Activated B cell treated with CpG ODN at 0.5 μM for 24 hours (primary cell): ENCODE measurements at regions not wholly inside any gene's neighbourhood (a gene's known extent, or its start where the extent isn't known, plus 50 kb on each side); places are given as distances from the start of the nearest gene placed in this dataset.

Source experiments
- ATAC-seq: fragments of 200-7000 bp; cut with Tn5 transposase; one replicate; pipeline ENCODE4 v1.10.0; 2021; ENCODE audit warnings: low read depth, mild to moderate bottlenecking, moderate library complexity
- CTCF ChIA-PET: fragments of 350-600 bp; sonication (Branson Sonifier 250); formaldehyde crosslinking; loops from one replicate; lab custom pipeline; 2021; ENCODE audit warnings: antibody characterized with exemption; lab: Charles Lee
- POLR2A ChIA-PET: fragments of 350-600 bp; sonication (Branson Sonifier 250); formaldehyde crosslinking; loops from one replicate; lab custom pipeline; 2021; ENCODE audit warnings: antibody characterized with exemption; lab: Charles Lee
- DNase-seq: peaks from one replicate; pipeline ENCODE4 v3.0.0; 2022
- H3K27ac Mint-ChIP-seq: one replicate; pipeline ENCODE4 v1.8.0; 2020; ENCODE audit warnings: mixed read lengths
- H3K27me3 Mint-ChIP-seq: one replicate; pipeline ENCODE4 v1.8.0; 2021; ENCODE audit warnings: mixed read lengths
- H3K36me3 Mint-ChIP-seq: one replicate; pipeline ENCODE4 v1.8.0; 2021; ENCODE audit warnings: low read depth, mixed read lengths
- H3K4me1 Mint-ChIP-seq: one replicate; pipeline ENCODE4 v1.8.0; 2021; ENCODE audit warnings: mixed read lengths
- H3K4me3 Mint-ChIP-seq: one replicate; pipeline ENCODE4 v1.8.0; 2020; ENCODE audit warnings: mild to moderate bottlenecking, mixed read lengths
- H3K9me3 Mint-ChIP-seq: one replicate; pipeline ENCODE4 v1.8.0; 2020; ENCODE audit warnings: mixed read lengths
- intact Hi-C: fragments of 100-400 bp; cut with micrococcal nuclease; formaldehyde crosslinking; loops from one replicate; pipeline ENCODE4 v1.15.1; 2024
- TF ChIP-seq, protein P1 (sequence below): fragments of 200-600 bp; IDR thresholded peaks from one replicate; pipeline ENCODE4 v1.8.0; 2022; ENCODE audit warnings: antibody characterized with exemption, mild to moderate bottlenecking

DNA sequence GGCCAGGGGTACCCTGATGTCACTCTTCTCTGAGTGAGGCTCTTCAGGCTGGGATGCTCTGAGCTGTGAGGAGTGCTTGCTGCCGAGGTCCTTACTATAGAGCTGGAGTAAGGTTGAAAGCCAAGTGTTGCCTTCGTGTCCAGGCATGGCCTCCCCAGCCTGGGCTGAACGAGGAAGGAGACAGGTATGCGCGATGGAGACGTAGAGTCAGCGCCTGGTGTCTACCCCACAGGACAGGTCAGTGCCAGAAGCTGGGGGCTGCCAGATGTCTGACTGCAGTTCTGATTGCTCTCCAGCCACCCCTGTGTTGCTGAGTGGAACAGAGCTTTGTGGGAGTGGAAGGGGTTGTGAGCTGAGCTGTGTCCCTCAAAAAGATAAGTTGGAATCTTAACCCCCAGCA, 135.8 kb upstream of the AJAP1 start:
- H3K9me3 Mint-ChIP-seq: no peaks in the 10 kb centered on the region
- no peak for DNase-seq
- no peaks in the 10 kb centered on the region for H3K27me3 Mint-ChIP-seq
- CTCF ChIA-PET: no interaction called here
- H3K4me3 Mint-ChIP-seq: no peak overlapping the region
- TF ChIP-seq, protein P1, sequence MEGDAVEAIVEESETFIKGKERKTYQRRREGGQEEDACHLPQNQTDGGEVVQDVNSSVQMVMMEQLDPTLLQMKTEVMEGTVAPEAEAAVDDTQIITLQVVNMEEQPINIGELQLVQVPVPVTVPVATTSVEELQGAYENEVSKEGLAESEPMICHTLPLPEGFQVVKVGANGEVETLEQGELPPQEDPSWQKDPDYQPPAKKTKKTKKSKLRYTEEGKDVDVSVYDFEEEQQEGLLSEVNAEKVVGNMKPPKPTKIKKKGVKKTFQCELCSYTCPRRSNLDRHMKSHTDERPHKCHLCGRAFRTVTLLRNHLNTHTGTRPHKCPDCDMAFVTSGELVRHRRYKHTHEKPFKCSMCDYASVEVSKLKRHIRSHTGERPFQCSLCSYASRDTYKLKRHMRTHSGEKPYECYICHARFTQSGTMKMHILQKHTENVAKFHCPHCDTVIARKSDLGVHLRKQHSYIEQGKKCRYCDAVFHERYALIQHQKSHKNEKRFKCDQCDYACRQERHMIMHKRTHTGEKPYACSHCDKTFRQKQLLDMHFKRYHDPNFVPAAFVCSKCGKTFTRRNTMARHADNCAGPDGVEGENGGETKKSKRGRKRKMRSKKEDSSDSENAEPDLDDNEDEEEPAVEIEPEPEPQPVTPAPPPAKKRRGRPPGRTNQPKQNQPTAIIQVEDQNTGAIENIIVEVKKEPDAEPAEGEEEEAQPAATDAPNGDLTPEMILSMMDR: no peak
- H3K4me1 Mint-ChIP-seq: no peaks in the 10 kb centered on the region
- ATAC-seq: no peak
- H3K27ac Mint-ChIP-seq: no peak overlapping the region
- POLR2A ChIA-PET: no interaction called here
- intact Hi-C loops: no loop called here
- H3K36me3 Mint-ChIP-seq: no peaks in the 10 kb centered on the region

- intact Hi-C loops: no loop called here
- ChIA-PET POLR2A (no interaction called here), CTCF (no interaction called here)
- Mint-ChIP-seq H3K27me3 (no peaks in the 10 kb centered on the region), H3K9me3 (no peaks in the 10 kb centered on the region), H3K4me1 (no peaks in the 10 kb centered on the region), H3K4me3 (no peak overlapping the region), H3K27ac (no peak overlapping the region), H3K36me3 (no peaks in the 10 kb centered on the region)
- TF ChIP-seq, protein P1: no peak
- no peak for DNase-seq
- no peak for ATAC-seq
Measured at GRCh38 chr1:4519954-4520353, 134.5 kb upstream of the AJAP1 start.

DNA sequence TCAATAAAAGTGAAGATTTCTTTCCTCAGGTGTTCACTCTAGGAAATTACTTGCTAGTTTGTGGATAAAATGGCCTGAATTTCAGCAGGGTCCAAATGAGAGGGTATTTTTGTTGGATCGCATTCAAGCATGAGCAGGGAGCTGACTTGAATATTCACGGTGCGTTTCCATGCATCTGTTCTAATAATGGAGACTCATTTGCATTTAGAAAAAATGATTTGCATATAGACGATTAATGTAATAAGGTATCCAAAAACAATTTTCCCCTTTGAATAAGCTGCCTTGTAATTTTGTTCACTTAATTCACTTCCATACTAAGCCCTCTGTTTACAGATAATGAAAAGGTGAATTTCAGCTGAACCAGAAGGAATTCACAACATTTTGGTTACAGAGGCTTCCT, 130.9 kb upstream of the AJAP1 start:
- Mint-ChIP-seq H3K4me1 (no peaks in the 10 kb centered on the region), H3K27ac (no peak overlapping the region), H3K36me3 (no peaks in the 10 kb centered on the region), H3K27me3 (no peaks in the 10 kb centered on the region), H3K9me3 (no peaks in the 10 kb centered on the region), H3K4me3 (no peak overlapping the region)
- ChIA-PET CTCF (no interaction called here), POLR2A (no interaction called here)
- intact Hi-C loops: no loop called here
- no peak for DNase-seq
- TF ChIP-seq, protein P1: no peak
- no peak for ATAC-seq

DNA sequence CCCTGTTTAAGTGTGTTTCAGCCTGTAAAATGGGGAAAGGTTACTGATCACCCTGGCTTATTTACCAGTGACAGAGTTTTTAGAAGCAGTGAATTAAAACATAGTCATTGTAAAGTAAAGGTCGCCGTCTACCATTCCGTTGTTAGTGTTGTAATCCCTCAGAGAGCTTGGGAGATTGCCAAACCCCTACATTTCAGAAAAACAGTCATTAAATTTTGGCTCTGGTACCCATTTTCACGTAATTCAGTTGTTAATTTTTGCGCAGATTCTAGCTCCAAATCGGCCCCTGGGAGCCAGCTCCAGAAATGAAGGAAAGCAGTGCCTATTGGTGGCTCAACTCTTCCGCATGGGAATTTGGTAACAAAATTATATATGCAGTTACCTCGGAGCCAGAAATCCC, 127.7 kb upstream of the AJAP1 start:
- no peaks in the 10 kb centered on the region for H3K9me3 Mint-ChIP-seq
- CTCF ChIA-PET: no interaction called here
- TF ChIP-seq, protein P1: no peak
- intact Hi-C loops: no loop called here
- DNase-seq (no peak), ATAC-seq (no peak)
- no peak overlapping the region for H3K27ac Mint-ChIP-seq
- POLR2A ChIA-PET: no interaction called here
- no peaks in the 10 kb centered on the region for H3K4me1 Mint-ChIP-seq
- H3K27me3 Mint-ChIP-seq: no peaks in the 10 kb centered on the region
- H3K4me3 Mint-ChIP-seq: no peak overlapping the region
- H3K36me3 Mint-ChIP-seq: no peaks in the 10 kb centered on the region

DNA sequence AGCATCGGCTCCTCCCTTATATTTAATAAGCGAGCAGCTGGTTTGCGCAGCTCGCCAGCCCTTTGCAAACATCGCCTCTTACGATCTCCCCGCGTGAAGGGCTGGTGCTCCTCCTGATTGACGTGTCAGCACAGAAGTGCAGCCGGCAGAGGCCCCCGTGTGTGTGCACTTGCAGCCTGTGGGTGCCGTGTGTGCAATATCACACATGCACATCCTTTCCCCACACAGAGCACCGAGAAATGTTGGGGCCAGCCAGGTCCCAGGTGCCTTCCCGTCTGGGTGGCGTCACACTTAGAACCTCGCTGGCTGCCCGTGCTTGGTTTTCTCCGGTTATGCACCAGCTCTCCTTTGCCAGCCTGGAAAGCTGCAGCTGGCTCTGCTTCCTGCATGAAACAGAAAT, 126.6 kb upstream of the AJAP1 start:
- no peak for ATAC-seq
- TF ChIP-seq, protein P1: no peak
- CTCF ChIA-PET: no interaction called here
- Mint-ChIP-seq H3K36me3 (no peaks in the 10 kb centered on the region), H3K27me3 (peaks cover 4% of the 10 kb centered on the region), H3K4me3 (no peak overlapping the region), H3K9me3 (no peaks in the 10 kb centered on the region), H3K4me1 (no peaks in the 10 kb centered on the region), H3K27ac (no peak overlapping the region)
- intact Hi-C loops: no loop called here
- DNase-seq: no peak
- POLR2A ChIA-PET: no interaction called here
